OCI-M1 (cell line): ENCODE measurements at regions not wholly inside any gene's neighbourhood (a gene's known extent, or its start where the extent isn't known, plus 50 kb on each side); places are given as distances from the start of the nearest gene placed in this dataset.
"Not testable (repeated sequence)": the region's sequence is repeated elsewhere in the genome, so short reads cannot be mapped to it uniquely, and the experiment has no call there.

Experiments
- DNase-seq: peaks from one replicate; lab custom pipeline; 2025; lab: John Stamatoyannopoulos, UW

GRCh38 chr9:90060256-90060655 is 455.4 kb downstream of the GADD45G start:
- no peak for DNase-seq

GRCh38 chr9:90061187-90061586 is 456.4 kb downstream of the GADD45G start:
- no peak for DNase-seq

- DNase-seq, result no peak
Measured at GRCh38 chr9:90062982-90063381, 458.2 kb downstream of the GADD45G start.

- DNase-seq, result no peak
Measured at GRCh38 chr9:90064248-90064647, 459.4 kb downstream of the GADD45G start.

- DNase-seq, result no peak
Measured at GRCh38 chr9:90064971-90065370, 460.2 kb downstream of the GADD45G start.

GRCh38 chr9:90065851-90066250 is 461.0 kb downstream of the GADD45G start:
- no peak for DNase-seq

GRCh38 chr9:90069085-90069484 is 464.3 kb downstream of the GADD45G start:
- DNase-seq, result no peak

- no peak for DNase-seq
Measured at GRCh38 chr9:90070056-90070455, 465.2 kb downstream of the GADD45G start.

- DNase-seq, result no peak
Measured at GRCh38 chr9:90070469-90070868, 465.7 kb downstream of the GADD45G start.

- DNase-seq, result no peak
Measured at GRCh38 chr9:90070931-90071660, 466.3 kb downstream of the GADD45G start.

- no peak for DNase-seq
Measured at GRCh38 chr9:90073186-90073945, 468.6 kb downstream of the GADD45G start.

GRCh38 chr9:90074316-90074962 is 469.6 kb downstream of the GADD45G start:
- DNase-seq, result no peak

GRCh38 chr9:90077598-90077997 is 472.8 kb downstream of the GADD45G start:
- DNase-seq, result not testable (repeated sequence)

GRCh38 chr9:90078988-90079421 is 474.2 kb downstream of the GADD45G start:
- no peak for DNase-seq

GRCh38 chr9:90085633-90086032 is 480.8 kb downstream of the GADD45G start:
- DNase-seq, result no peak

GRCh38 chr9:90086101-90086511 is 481.3 kb downstream of the GADD45G start:
- no peak for DNase-seq

- DNase-seq, result no peak
Measured at GRCh38 chr9:90088434-90088833, 483.6 kb downstream of the GADD45G start.

GRCh38 chr9:90088856-90089255 is 484.0 kb downstream of the GADD45G start:
- DNase-seq, result no peak

- no peak for DNase-seq
Measured at GRCh38 chr9:90090997-90091396, 486.2 kb downstream of the GADD45G start.

GRCh38 chr9:90092508-90092907 is 487.7 kb downstream of the GADD45G start:
- DNase-seq, result no peak

GRCh38 chr9:90095682-90096081 is 490.9 kb downstream of the GADD45G start:
- DNase-seq, result no peak

GRCh38 chr9:90097237-90097636 is 492.4 kb downstream of the GADD45G start:
- no peak for DNase-seq

- no peak for DNase-seq
Measured at GRCh38 chr9:90098408-90098807, 493.6 kb downstream of the GADD45G start.
